ENCODE measurements at regions not wholly inside any gene's neighbourhood (a gene's known extent, or its start where the extent isn't known, plus 50 kb on each side); places are given as distances from the start of the nearest gene placed in this dataset.

DNA sequence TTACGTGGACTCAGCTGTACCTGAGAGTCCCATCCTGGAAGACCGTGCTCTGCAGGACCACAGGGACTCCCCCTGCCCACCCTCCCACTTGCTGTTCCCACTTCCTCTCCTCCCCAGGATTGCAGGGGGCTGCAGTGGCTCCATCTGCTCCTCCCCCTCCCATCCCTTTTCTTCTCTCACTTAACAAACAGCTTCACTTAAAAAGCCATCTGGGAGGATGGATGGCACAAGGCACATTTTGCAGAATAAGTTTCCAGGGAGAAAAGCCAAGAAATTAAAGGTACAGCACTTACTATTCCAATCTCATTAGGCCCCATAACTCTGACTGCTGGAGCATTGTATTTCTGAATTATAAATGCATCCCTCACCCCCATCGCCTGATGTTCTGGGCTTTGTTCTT is 458.7 kb downstream of the PTPRU start:
- no peak for DNase-seq (ENCODE audit: low read depth)
- H3K4me3 ChIP-seq (ENCODE audit: low read depth, low read length) = no peak overlapping the region
- TF ChIP-seq POLR2A (IDR thresholded peaks at IDR 0.05; ENCODE audit: extremely low read depth, insufficient read length) = no peak
- TF ChIP-seq, protein P1, sequence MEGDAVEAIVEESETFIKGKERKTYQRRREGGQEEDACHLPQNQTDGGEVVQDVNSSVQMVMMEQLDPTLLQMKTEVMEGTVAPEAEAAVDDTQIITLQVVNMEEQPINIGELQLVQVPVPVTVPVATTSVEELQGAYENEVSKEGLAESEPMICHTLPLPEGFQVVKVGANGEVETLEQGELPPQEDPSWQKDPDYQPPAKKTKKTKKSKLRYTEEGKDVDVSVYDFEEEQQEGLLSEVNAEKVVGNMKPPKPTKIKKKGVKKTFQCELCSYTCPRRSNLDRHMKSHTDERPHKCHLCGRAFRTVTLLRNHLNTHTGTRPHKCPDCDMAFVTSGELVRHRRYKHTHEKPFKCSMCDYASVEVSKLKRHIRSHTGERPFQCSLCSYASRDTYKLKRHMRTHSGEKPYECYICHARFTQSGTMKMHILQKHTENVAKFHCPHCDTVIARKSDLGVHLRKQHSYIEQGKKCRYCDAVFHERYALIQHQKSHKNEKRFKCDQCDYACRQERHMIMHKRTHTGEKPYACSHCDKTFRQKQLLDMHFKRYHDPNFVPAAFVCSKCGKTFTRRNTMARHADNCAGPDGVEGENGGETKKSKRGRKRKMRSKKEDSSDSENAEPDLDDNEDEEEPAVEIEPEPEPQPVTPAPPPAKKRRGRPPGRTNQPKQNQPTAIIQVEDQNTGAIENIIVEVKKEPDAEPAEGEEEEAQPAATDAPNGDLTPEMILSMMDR (IDR thresholded peaks at IDR 0.05; ENCODE audit: low read depth, low read length) = no peak
- TF ChIP-seq, protein P2, sequence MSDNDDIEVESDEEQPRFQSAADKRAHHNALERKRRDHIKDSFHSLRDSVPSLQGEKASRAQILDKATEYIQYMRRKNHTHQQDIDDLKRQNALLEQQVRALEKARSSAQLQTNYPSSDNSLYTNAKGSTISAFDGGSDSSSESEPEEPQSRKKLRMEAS (IDR thresholded peaks at IDR 0.05; ENCODE audit: low read depth, low read length) = no peak
- no peak for TF ChIP-seq MYC (IDR thresholded peaks at IDR 0.05; ENCODE audit: low read depth, low read length)

DNA sequence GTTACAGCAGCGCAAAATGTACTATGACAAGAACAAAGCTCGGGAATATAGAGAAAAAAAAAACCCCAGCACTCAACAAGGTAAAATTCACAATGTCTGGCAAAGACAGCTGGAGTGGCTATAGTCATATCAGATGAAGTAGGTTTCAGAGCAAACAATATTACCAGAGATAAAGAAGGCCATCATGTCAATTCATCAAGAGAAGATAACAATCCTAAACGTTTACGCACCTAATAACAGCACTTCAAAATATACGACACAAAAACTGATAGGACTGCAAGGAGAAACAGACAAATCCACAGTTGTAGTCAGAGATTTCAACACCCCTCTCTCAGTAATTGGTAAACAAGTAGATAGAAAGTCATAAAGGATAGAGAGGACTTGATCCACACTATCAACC is 455.2 kb downstream of the PTPRU start:
- no peak overlapping the region for H3K4me3 ChIP-seq (ENCODE audit: low read depth, low read length)
- no peak for DNase-seq (ENCODE audit: low read depth)
- TF ChIP-seq MYC (IDR thresholded peaks at IDR 0.05; ENCODE audit: low read depth, low read length) (no peak), POLR2A (IDR thresholded peaks at IDR 0.05; ENCODE audit: extremely low read depth, insufficient read length) (no peak)
- TF ChIP-seq, protein P1 (IDR thresholded peaks at IDR 0.05; ENCODE audit: low read depth, low read length) = no peak
- TF ChIP-seq, protein P2 (IDR thresholded peaks at IDR 0.05; ENCODE audit: low read depth, low read length) = no peak

DNA sequence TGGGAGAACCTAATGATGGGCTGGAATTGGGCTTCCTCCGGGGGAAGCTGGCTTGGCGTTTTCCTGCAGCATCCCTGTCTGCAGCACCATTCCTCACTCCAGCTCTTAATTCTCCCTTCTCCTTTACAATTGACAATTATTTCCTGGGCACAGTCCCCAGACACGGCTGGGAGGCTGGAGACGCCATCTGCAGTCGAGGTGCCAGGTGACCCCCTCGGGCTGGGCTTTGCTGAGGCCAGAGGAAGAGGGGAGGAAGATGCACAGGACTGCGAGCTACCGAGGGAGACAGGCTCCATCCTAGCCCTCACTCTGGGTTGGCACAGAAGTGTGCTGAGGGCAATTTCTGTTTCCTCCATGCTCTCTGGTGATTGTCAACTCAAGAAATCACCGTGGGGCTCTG is 453.8 kb downstream of the PTPRU start:
- no peak overlapping the region for H3K4me3 ChIP-seq (ENCODE audit: low read depth, low read length)
- TF ChIP-seq, protein P2 (IDR thresholded peaks at IDR 0.05; ENCODE audit: low read depth, low read length) = no peak
- TF ChIP-seq, protein P1 (IDR thresholded peaks at IDR 0.05; ENCODE audit: low read depth, low read length) = no peak
- TF ChIP-seq POLR2A (IDR thresholded peaks at IDR 0.05; ENCODE audit: extremely low read depth, insufficient read length) (no peak), MYC (IDR thresholded peaks at IDR 0.05; ENCODE audit: low read depth, low read length) (no peak)
- no peak for DNase-seq (ENCODE audit: low read depth)

DNA sequence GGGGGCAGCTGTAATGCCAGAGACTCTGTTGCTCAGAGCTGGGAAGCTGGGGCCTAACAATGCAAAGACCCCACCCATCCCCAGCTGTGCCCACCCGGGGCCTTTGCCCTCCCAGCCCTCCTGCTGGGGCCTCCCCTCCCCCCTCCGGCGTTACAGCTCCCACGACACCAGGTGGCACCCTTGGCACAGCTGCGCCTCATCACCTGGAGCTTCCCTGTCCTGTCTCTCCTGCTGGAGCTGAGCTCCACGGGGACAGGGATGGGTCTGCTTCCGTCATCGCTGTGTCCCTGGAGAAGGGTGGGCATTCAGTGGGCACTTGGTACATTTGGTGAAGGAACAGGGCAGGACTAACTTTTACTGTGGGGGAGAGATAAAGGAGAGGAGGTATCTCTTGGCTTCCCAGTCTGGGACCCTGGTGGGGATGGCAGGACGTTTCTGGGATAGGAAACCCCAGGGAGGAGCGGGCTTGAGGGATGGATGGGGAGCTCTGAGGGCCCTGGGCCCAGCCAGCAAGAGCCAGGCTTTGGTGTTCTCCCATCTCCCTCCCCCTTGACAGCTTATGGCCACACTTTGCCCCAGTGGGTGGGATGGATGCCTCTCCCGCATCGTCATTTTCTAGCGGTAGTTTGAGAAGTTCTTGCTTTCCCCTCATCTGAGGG is 453.2 kb downstream of the PTPRU start:
- no peak overlapping the region for H3K4me3 ChIP-seq (ENCODE audit: low read depth, low read length)
- no peak for DNase-seq (ENCODE audit: low read depth)

DNA sequence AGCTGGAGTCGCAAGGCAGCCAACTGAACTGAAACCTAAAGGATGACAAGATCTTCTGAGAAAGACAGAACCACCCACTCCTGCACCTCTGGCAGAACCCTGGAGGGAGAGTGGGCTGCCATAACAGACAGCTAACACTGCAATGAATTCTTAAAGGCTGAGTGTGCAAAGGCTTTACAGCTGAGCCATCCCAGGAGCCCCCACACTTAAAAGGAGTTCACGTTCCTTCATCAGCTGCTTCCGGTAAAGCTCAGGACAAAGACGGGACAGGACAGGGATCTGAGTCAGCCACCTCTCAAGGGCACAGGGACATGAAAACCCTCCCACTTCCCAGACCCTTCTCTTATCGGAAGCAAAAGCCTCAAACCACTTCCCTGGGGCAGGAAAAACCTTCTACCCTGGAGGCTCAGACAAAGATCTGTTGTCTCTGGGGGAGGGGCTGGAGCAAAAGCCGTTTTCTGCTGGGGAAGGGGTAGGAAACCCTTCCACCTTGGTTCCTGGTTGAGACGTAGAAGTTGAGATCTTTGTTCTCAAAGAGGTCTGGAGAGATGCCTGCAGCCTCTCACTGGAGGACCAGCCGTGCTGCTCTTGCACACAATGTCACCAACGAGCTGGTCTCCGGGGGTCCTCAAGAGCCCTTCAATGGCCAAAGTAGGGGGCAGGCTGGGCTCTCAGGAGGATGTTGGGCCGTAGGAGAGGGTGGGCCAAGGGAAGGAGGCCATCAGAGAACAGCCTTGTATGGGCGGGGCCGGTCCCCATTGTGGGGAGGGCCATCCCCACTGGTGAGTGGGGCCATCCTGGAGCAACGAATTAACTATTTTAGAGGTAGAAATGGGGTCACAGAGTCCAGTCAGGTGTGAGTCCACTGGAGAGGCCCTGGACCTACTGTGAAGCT is 452.4 kb downstream of the PTPRU start:
- TF ChIP-seq, protein P1 (IDR thresholded peaks at IDR 0.05; ENCODE audit: low read depth, low read length) = no peak
- TF ChIP-seq, protein P2 (IDR thresholded peaks at IDR 0.05; ENCODE audit: low read depth, low read length) = no peak
- TF ChIP-seq POLR2A (IDR thresholded peaks at IDR 0.05; ENCODE audit: extremely low read depth, insufficient read length) (no peak), MYC (IDR thresholded peaks at IDR 0.05; ENCODE audit: low read depth, low read length) (no peak)
- H3K4me3 ChIP-seq (ENCODE audit: low read depth, low read length) = no peak overlapping the region
- no peak for DNase-seq (ENCODE audit: low read depth)

More for the DNA sequence above, 453.2 kb downstream of the PTPRU start:
- TF ChIP-seq, protein P2 (IDR thresholded peaks at IDR 0.05; ENCODE audit: low read depth, low read length) = no peak
- no peak for TF ChIP-seq MYC (IDR thresholded peaks at IDR 0.05; ENCODE audit: low read depth, low read length)
- TF ChIP-seq POLR2A (IDR thresholded peaks at IDR 0.05; ENCODE audit: extremely low read depth, insufficient read length) = no peak
- TF ChIP-seq, protein P1 (IDR thresholded peaks at IDR 0.05; ENCODE audit: low read depth, low read length) = no peak

All from NB4 (cell line).